Left lung (tissue), 4 donors: ENCODE measurements at regions not wholly inside any gene's neighbourhood (a gene's known extent, or its start where the extent isn't known, plus 50 kb on each side); places are given as distances from the start of the nearest gene placed in this dataset.
A peak's percentile ranks its signal among the peaks of the same experiment; 100 is the strongest.

Experiments used
- ATAC-seq: fragments of 200-7000 bp; cut with Tn5 transposase; one replicate; pipeline ENCODE4 v1.9.1; 2020; ENCODE audit warnings: moderate library complexity
- DNase-seq, 4 donors: peaks; one replicate each; pipeline ENCODE4 v3.0.0-alpha.2; 2013 to 2020
- H3K27ac ChIP-seq, 2 donors: fragments of 200-600 bp; sonication (generic) in 1 of 2; one replicate each; pipeline versions ENCODE4 v1.5.0 to v1.8.0; 2020 to 2021
- H3K27me3 ChIP-seq, 2 donors: fragments of 200-600 bp; sonication (generic) in 1 of 2; one replicate each; pipeline versions ENCODE4 v1.5.0 to v1.8.0; 2020 to 2021
- H3K36me3 ChIP-seq, 2 donors: fragments of 200-600 bp; sonication (generic) in 1 of 2; one replicate each; pipeline versions ENCODE4 v1.5.0 to v1.8.0; 2020 to 2021
- H3K4me1 ChIP-seq, 2 donors: fragments of 200-600 bp; one replicate each; pipeline ENCODE4 v1.8.0; 2021
- H3K4me3 ChIP-seq, 2 donors: fragments of 200-600 bp; sonication (generic) in 1 of 2; one replicate each; pipeline versions ENCODE4 v1.5.0 to v1.8.0; 2020 to 2021; ENCODE audit warnings: mild to moderate bottlenecking in 1 of 2
- H3K9me3 ChIP-seq, 2 donors: fragments of 200-600 bp; sonication (generic) in 1 of 2; one replicate each; pipeline versions ENCODE4 v1.5.0 to v1.8.0; 2020 to 2021
- intact Hi-C, 2 donors: fragments of 100-400 bp; cut with DNase I; formaldehyde crosslinking; loops; one replicate each; pipeline versions ENCODE4 v1.11.2 to v1.14.2; 2022
- TF ChIP-seq, protein P1 (sequence below), 2 donors: fragments of 200-600 bp; sonication (generic) in 1 of 2; IDR thresholded peaks; one replicate each; pipeline versions ENCODE4 v1.5.0 to v1.8.0; 2021; ENCODE audit warnings: antibody characterized with exemption in 2 of 2
- donor health status: DM: no; HTN: yes; CAD: no.
- donor health status: DM: no; HTN: no; CAD: no.

DNA sequence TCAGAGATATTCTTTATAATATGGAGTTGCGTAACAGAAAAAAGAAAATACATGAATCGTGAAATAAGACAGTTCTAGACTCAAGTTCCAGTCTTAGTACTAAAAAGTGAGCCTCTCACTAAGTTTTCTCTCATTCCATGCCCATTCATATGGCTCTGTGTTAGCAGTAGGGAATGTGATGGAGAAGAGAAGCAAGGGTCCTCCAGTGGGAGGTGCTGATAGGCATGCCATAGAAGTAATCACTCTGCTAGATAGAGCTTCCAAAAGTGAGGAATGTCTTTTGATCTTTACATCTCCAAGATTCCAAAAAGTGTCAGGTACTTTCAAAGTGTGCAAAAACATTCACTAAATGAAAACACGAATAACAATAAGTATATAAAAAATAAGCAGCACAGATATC lies 678.4 kb downstream of the DCDC2C start:
- ATAC-seq (no peak), DNase-seq (no peak)
- intact Hi-C loops: no loop called here
- Histone ChIP-seq H3K4me1 (no peaks in the 10 kb centered on the region), H3K27ac (no peak overlapping the region), H3K36me3 (no peaks in the 10 kb centered on the region), H3K27me3 (no peaks in the 10 kb centered on the region), H3K4me3 (no peak overlapping the region), H3K9me3 (peaks cover 0 to 2% of the 10 kb centered on the region in 2 donors)
- TF ChIP-seq, protein P1, sequence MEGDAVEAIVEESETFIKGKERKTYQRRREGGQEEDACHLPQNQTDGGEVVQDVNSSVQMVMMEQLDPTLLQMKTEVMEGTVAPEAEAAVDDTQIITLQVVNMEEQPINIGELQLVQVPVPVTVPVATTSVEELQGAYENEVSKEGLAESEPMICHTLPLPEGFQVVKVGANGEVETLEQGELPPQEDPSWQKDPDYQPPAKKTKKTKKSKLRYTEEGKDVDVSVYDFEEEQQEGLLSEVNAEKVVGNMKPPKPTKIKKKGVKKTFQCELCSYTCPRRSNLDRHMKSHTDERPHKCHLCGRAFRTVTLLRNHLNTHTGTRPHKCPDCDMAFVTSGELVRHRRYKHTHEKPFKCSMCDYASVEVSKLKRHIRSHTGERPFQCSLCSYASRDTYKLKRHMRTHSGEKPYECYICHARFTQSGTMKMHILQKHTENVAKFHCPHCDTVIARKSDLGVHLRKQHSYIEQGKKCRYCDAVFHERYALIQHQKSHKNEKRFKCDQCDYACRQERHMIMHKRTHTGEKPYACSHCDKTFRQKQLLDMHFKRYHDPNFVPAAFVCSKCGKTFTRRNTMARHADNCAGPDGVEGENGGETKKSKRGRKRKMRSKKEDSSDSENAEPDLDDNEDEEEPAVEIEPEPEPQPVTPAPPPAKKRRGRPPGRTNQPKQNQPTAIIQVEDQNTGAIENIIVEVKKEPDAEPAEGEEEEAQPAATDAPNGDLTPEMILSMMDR (IDR thresholded peaks at IDR 0.05): no peak

DNA sequence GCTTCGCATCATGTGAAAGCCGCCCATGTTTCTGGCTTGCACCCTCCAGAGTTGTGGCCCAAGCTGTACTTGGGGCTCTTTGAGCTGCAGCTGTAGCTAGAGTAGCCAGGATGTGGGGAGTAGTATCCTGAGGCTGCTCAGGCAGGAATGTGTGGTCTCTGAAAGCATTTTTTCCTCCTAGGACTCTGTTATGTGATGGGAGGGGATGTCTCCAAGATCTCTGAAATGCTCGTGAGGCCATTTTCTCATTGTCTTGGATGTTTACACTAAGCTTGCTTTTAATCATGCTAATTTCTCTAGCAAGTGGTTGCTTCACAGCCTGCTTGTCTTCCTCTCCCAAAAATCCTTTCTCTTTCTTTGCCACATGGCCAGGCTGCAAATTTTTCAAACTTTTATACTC lies 687.6 kb downstream of the DCDC2C start:
- Histone ChIP-seq H3K36me3 (no peaks in the 10 kb centered on the region), H3K4me3 (no peak overlapping the region), H3K27me3 (no peaks in the 10 kb centered on the region), H3K4me1 (no peaks in the 10 kb centered on the region), H3K9me3 (peaks cover 0 to 43% of the 10 kb centered on the region in 2 donors), H3K27ac (no peak overlapping the region)
- intact Hi-C loops: no loop called here
- ATAC-seq: no peak
- TF ChIP-seq, protein P1 (IDR thresholded peaks at IDR 0.05): no peak
- no peak for DNase-seq

DNA sequence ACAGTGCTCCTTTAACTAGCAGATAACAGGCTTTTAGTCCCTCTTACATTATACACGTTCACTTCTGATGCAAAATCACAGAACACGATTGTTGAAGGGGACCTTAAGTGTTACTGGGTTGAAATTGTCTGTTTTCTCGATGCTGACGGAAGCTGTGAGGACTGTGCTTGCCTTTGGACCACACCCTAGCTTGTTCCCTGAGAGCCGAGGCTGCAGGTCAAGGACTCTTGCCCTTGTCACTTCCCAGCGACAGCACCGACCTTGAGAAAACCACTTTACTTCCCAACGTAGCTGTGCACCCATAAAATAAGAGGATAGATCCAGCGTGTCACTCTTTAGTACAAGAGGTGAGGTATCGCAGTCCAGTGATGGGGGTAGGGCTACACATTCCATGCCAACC lies 701.0 kb downstream of the DCDC2C start:
- peaks cover 0 to 4% of the 10 kb centered on the region in 2 donors for H3K9me3 ChIP-seq
- no peak overlapping the region for H3K4me3 ChIP-seq
- H3K27me3 ChIP-seq: no peaks in the 10 kb centered on the region
- ATAC-seq (peak; percentile 71), DNase-seq (no peak)
- no peaks in the 10 kb centered on the region for H3K4me1 ChIP-seq
- intact Hi-C loops: no loop called here
- no peak overlapping the region for H3K27ac ChIP-seq
- no peaks in the 10 kb centered on the region for H3K36me3 ChIP-seq
- TF ChIP-seq, protein P1 (IDR thresholded peaks at IDR 0.05): no peak

DNA sequence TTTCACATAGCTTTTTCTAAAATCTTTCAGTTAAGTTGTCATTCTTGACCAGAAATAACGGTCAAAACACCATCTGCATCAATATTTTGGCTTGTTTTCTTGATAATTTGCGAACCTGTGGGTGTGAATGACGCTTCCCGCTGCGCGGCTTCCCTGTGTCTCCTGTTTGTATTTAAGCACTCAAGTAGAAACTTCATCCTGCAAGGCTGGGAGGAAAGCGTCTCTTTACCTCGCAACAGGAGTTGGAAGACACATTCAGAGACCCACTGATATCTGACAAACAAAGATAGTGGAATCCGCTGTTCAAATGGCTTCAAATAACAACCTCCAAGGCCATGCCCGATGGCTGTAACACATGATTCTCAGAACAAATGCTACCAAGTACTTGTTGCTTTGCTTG lies 704.9 kb downstream of the DCDC2C start:
- no peak overlapping the region for H3K27ac ChIP-seq
- no peaks in the 10 kb centered on the region for H3K36me3 ChIP-seq
- H3K9me3 ChIP-seq: peaks cover 0 to 2% of the 10 kb centered on the region in 2 donors
- TF ChIP-seq, protein P1 (IDR thresholded peaks at IDR 0.05): no peak
- intact Hi-C loops: no loop called here
- no peaks in the 10 kb centered on the region for H3K4me1 ChIP-seq
- no peak overlapping the region for H3K4me3 ChIP-seq
- ATAC-seq (no peak), DNase-seq (no peak)
- no peaks in the 10 kb centered on the region for H3K27me3 ChIP-seq

DNA sequence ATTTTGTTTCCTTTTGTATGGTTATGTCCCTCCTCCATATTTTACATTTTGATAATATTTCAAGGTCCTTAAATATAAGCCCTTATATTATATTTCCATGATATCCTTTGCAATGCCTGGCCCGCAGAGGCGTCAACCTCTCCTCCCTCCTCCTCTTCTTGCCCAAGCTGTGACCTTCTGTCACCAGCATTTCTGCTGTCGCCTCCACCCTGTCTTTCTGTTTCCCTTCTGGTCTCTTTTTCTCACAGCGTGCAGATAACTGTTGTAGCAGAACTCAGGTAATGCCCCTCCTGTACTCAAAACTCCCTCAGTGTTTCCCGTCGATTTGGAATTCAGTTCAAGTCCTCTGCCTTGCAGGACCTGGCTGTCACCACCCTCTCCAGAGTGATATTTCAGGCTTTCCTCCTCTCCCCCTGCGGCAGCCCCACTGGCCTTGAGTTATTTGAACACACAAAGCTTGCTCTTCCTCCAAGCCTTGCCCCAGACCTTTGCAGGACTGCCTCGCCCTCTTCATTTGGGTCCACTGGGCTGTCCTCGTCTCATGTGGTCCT lies 709.3 kb downstream of the DCDC2C start:
- peaks cover 0 to 2% of the 10 kb centered on the region in 2 donors for H3K9me3 ChIP-seq
- H3K4me1 ChIP-seq: no peaks in the 10 kb centered on the region
- ATAC-seq: no peak
- H3K4me3 ChIP-seq: no peak overlapping the region
- DNase-seq: no peak
- TF ChIP-seq, protein P1 (IDR thresholded peaks at IDR 0.05): no peak
- no peaks in the 10 kb centered on the region for H3K36me3 ChIP-seq
- H3K27me3 ChIP-seq: no peaks in the 10 kb centered on the region
- intact Hi-C loops: no loop called here
- H3K27ac ChIP-seq: no peak overlapping the region
